ENCODE measurements at regions not wholly inside any gene's neighbourhood (a gene's known extent, or its start where the extent isn't known, plus 50 kb on each side); places are given as distances from the start of the nearest gene placed in this dataset.

GRCh38 chr5:98608052-98608451 lies 165.4 kb upstream of the RGMB start:
- no peaks in the 10 kb centered on the region for H3K9me3 ChIP-seq (ENCODE audit: control insufficient read depth in 2 of 2, insufficient read depth in 1 of 2, low read length in 1 of 2)
- H3K27ac ChIP-seq (ENCODE audit: low read depth in 1 of 2, low read length in 1 of 2), result no peak overlapping the region
- H3K27me3 ChIP-seq (ENCODE audit: control insufficient read depth in 2 of 2, insufficient read depth in 1 of 2, low read length in 1 of 2), result no peaks in the 10 kb centered on the region
- H3K4me1 ChIP-seq (ENCODE audit: control insufficient read depth in 2 of 2, insufficient read depth in 2 of 2, low read length in 2 of 2), result no peaks in the 10 kb centered on the region
- no peak overlapping the region for H3K4me3 ChIP-seq (ENCODE audit: low read length in 2 of 2)
- H3K36me3 ChIP-seq (ENCODE audit: control insufficient read depth in 2 of 2, insufficient read depth in 2 of 2, low read length in 1 of 2), result no peaks in the 10 kb centered on the region
- no peak for DNase-seq (ENCODE audit: low read depth in 6 of 9, low spot score in 9 of 9)
- WGBS, result 85% methylated on average over 3 of the region's 3 CpGs

- Histone ChIP-seq H3K27me3 (ENCODE audit: control insufficient read depth in 2 of 2, insufficient read depth in 1 of 2, low read length in 1 of 2) (no peaks in the 10 kb centered on the region), H3K4me3 (ENCODE audit: low read length in 2 of 2) (no peak overlapping the region), H3K4me1 (ENCODE audit: control insufficient read depth in 2 of 2, insufficient read depth in 2 of 2, low read length in 2 of 2) (no peaks in the 10 kb centered on the region), H3K9me3 (ENCODE audit: control insufficient read depth in 2 of 2, insufficient read depth in 1 of 2, low read length in 1 of 2) (no peaks in the 10 kb centered on the region), H3K36me3 (ENCODE audit: control insufficient read depth in 2 of 2, insufficient read depth in 2 of 2, low read length in 1 of 2) (no peaks in the 10 kb centered on the region), H3K27ac (ENCODE audit: low read depth in 1 of 2, low read length in 1 of 2) (no peak overlapping the region)
- no peak for DNase-seq (ENCODE audit: low read depth in 6 of 9, low spot score in 9 of 9)
- 81% methylated on average over 1 of the region's 1 CpG for WGBS
These were observed 159.1 kb upstream of the RGMB start for GRCh38 chr5:98614341-98614740.

GRCh38 chr5:98621821-98622220 lies 151.6 kb upstream of the RGMB start:
- WGBS, result 94% methylated on average over 7 of the region's 7 CpGs
- Histone ChIP-seq H3K4me3 (ENCODE audit: low read length in 2 of 2) (no peak overlapping the region), H3K27me3 (ENCODE audit: control insufficient read depth in 2 of 2, insufficient read depth in 1 of 2, low read length in 1 of 2) (no peaks in the 10 kb centered on the region), H3K4me1 (ENCODE audit: control insufficient read depth in 2 of 2, insufficient read depth in 2 of 2, low read length in 2 of 2) (no peaks in the 10 kb centered on the region), H3K36me3 (ENCODE audit: control insufficient read depth in 2 of 2, insufficient read depth in 2 of 2, low read length in 1 of 2) (no peaks in the 10 kb centered on the region), H3K9me3 (ENCODE audit: control insufficient read depth in 2 of 2, insufficient read depth in 1 of 2, low read length in 1 of 2) (no peaks in the 10 kb centered on the region), H3K27ac (ENCODE audit: low read depth in 1 of 2, low read length in 1 of 2) (no peak overlapping the region)
- DNase-seq (ENCODE audit: low read depth in 6 of 9, low spot score in 9 of 9), result no peak

GRCh38 chr5:98624145-98624880 lies 149.2 kb upstream of the RGMB start:
- H3K4me3 ChIP-seq (ENCODE audit: low read length in 2 of 2), result no peak overlapping the region
- no peaks in the 10 kb centered on the region for H3K9me3 ChIP-seq (ENCODE audit: control insufficient read depth in 2 of 2, insufficient read depth in 1 of 2, low read length in 1 of 2)
- no peak for DNase-seq (ENCODE audit: low read depth in 6 of 9, low spot score in 9 of 9)
- H3K27ac ChIP-seq (ENCODE audit: low read depth in 1 of 2, low read length in 1 of 2), result no peak overlapping the region
- H3K4me1 ChIP-seq (ENCODE audit: control insufficient read depth in 2 of 2, insufficient read depth in 2 of 2, low read length in 2 of 2), result no peaks in the 10 kb centered on the region
- H3K27me3 ChIP-seq (ENCODE audit: control insufficient read depth in 2 of 2, insufficient read depth in 1 of 2, low read length in 1 of 2), result no peaks in the 10 kb centered on the region
- WGBS, result 86% methylated on average over 3 of the region's 3 CpGs
- no peaks in the 10 kb centered on the region for H3K36me3 ChIP-seq (ENCODE audit: control insufficient read depth in 2 of 2, insufficient read depth in 2 of 2, low read length in 1 of 2)

GRCh38 chr5:98627121-98627520 lies 146.3 kb upstream of the RGMB start:
- H3K4me3 ChIP-seq (ENCODE audit: low read length in 2 of 2), result no peak overlapping the region
- no peaks in the 10 kb centered on the region for H3K27me3 ChIP-seq (ENCODE audit: control insufficient read depth in 2 of 2, insufficient read depth in 1 of 2, low read length in 1 of 2)
- H3K4me1 ChIP-seq (ENCODE audit: control insufficient read depth in 2 of 2, insufficient read depth in 2 of 2, low read length in 2 of 2), result no peaks in the 10 kb centered on the region
- WGBS, result 94% methylated on average over 3 of the region's 3 CpGs
- no peak for DNase-seq (ENCODE audit: low read depth in 6 of 9, low spot score in 9 of 9)
- H3K27ac ChIP-seq (ENCODE audit: low read depth in 1 of 2, low read length in 1 of 2), result no peak overlapping the region
- H3K36me3 ChIP-seq (ENCODE audit: control insufficient read depth in 2 of 2, insufficient read depth in 2 of 2, low read length in 1 of 2), result no peaks in the 10 kb centered on the region
- H3K9me3 ChIP-seq (ENCODE audit: control insufficient read depth in 2 of 2, insufficient read depth in 1 of 2, low read length in 1 of 2), result no peaks in the 10 kb centered on the region

- H3K9me3 ChIP-seq (ENCODE audit: control insufficient read depth in 2 of 2, insufficient read depth in 1 of 2, low read length in 1 of 2), result no peaks in the 10 kb centered on the region
- DNase-seq (ENCODE audit: low read depth in 6 of 9, low spot score in 9 of 9), result no peak
- H3K4me3 ChIP-seq (ENCODE audit: low read length in 2 of 2), result no peak overlapping the region
- no peaks in the 10 kb centered on the region for H3K36me3 ChIP-seq (ENCODE audit: control insufficient read depth in 2 of 2, insufficient read depth in 2 of 2, low read length in 1 of 2)
- no peaks in the 10 kb centered on the region for H3K4me1 ChIP-seq (ENCODE audit: control insufficient read depth in 2 of 2, insufficient read depth in 2 of 2, low read length in 2 of 2)
- H3K27ac ChIP-seq (ENCODE audit: low read depth in 1 of 2, low read length in 1 of 2), result no peak overlapping the region
- H3K27me3 ChIP-seq (ENCODE audit: control insufficient read depth in 2 of 2, insufficient read depth in 1 of 2, low read length in 1 of 2), result no peaks in the 10 kb centered on the region
- 98% methylated on average over 1 of the region's 1 CpG for WGBS
These were observed 142.8 kb upstream of the RGMB start for GRCh38 chr5:98630621-98631020.

GRCh38 chr5:98631311-98632054 lies 142.0 kb upstream of the RGMB start:
- no peaks in the 10 kb centered on the region for H3K27me3 ChIP-seq (ENCODE audit: control insufficient read depth in 2 of 2, insufficient read depth in 1 of 2, low read length in 1 of 2)
- no peak for DNase-seq (ENCODE audit: low read depth in 6 of 9, low spot score in 9 of 9)
- no peaks in the 10 kb centered on the region for H3K9me3 ChIP-seq (ENCODE audit: control insufficient read depth in 2 of 2, insufficient read depth in 1 of 2, low read length in 1 of 2)
- H3K36me3 ChIP-seq (ENCODE audit: control insufficient read depth in 2 of 2, insufficient read depth in 2 of 2, low read length in 1 of 2), result no peaks in the 10 kb centered on the region
- WGBS, result 89% methylated on average over 1 of the region's 1 CpG
- no peak overlapping the region for H3K27ac ChIP-seq (ENCODE audit: low read depth in 1 of 2, low read length in 1 of 2)
- no peaks in the 10 kb centered on the region for H3K4me1 ChIP-seq (ENCODE audit: control insufficient read depth in 2 of 2, insufficient read depth in 2 of 2, low read length in 2 of 2)
- no peak overlapping the region for H3K4me3 ChIP-seq (ENCODE audit: low read length in 2 of 2)

- no peak for DNase-seq (ENCODE audit: low read depth in 6 of 9, low spot score in 9 of 9)
- Histone ChIP-seq H3K36me3 (ENCODE audit: control insufficient read depth in 2 of 2, insufficient read depth in 2 of 2, low read length in 1 of 2) (no peaks in the 10 kb centered on the region), H3K4me3 (ENCODE audit: low read length in 2 of 2) (no peak overlapping the region), H3K9me3 (ENCODE audit: control insufficient read depth in 2 of 2, insufficient read depth in 1 of 2, low read length in 1 of 2) (no peaks in the 10 kb centered on the region), H3K27ac (ENCODE audit: low read depth in 1 of 2, low read length in 1 of 2) (no peak overlapping the region), H3K4me1 (ENCODE audit: control insufficient read depth in 2 of 2, insufficient read depth in 2 of 2, low read length in 2 of 2) (no peaks in the 10 kb centered on the region), H3K27me3 (ENCODE audit: control insufficient read depth in 2 of 2, insufficient read depth in 1 of 2, low read length in 1 of 2) (no peaks in the 10 kb centered on the region)
- WGBS, result 25% methylated on average over 3 of the region's 3 CpGs
These were observed 137.8 kb upstream of the RGMB start for GRCh38 chr5:98635656-98636055.

GRCh38 chr5:98637116-98637515 lies 136.3 kb upstream of the RGMB start:
- H3K9me3 ChIP-seq (ENCODE audit: control insufficient read depth in 2 of 2, insufficient read depth in 1 of 2, low read length in 1 of 2), result no peaks in the 10 kb centered on the region
- H3K4me1 ChIP-seq (ENCODE audit: control insufficient read depth in 2 of 2, insufficient read depth in 2 of 2, low read length in 2 of 2), result no peaks in the 10 kb centered on the region
- no peak overlapping the region for H3K4me3 ChIP-seq (ENCODE audit: low read length in 2 of 2)
- no peak overlapping the region for H3K27ac ChIP-seq (ENCODE audit: low read depth in 1 of 2, low read length in 1 of 2)
- 97% methylated on average over 1 of the region's 1 CpG for WGBS
- no peak for DNase-seq (ENCODE audit: low read depth in 6 of 9, low spot score in 9 of 9)
- H3K27me3 ChIP-seq (ENCODE audit: control insufficient read depth in 2 of 2, insufficient read depth in 1 of 2, low read length in 1 of 2), result no peaks in the 10 kb centered on the region
- no peaks in the 10 kb centered on the region for H3K36me3 ChIP-seq (ENCODE audit: control insufficient read depth in 2 of 2, insufficient read depth in 2 of 2, low read length in 1 of 2)

All from thymus (tissue), 11 donors.